ENCODE measurements at regions not wholly inside any gene's neighbourhood (a gene's known extent, or its start where the extent isn't known, plus 50 kb on each side); places are given as distances from the start of the nearest gene placed in this dataset.

- TF ChIP-seq NR2F2 (IDR thresholded peaks at IDR 0.05) (no peak), ATF3 (IDR thresholded peaks at IDR 0.05) (no peak), FOXA1 (IDR thresholded peaks at IDR 0.05) (no peak), MAX (IDR thresholded peaks at IDR 0.05) (no peak), RAD21 (IDR thresholded peaks at IDR 0.05) (no peak), RXRA (IDR thresholded peaks at IDR 0.05) (no peak), JUND (IDR thresholded peaks at IDR 0.05) (no peak), GABPA (IDR thresholded peaks at IDR 0.05 in 1 of 2, conservative IDR thresholded peaks at IDR 0.05 in 1 of 2) (no peak), REST (IDR thresholded peaks at IDR 0.05) (no peak), CTCF (IDR thresholded peaks at IDR 0.05; ENCODE audit: low read depth, low read length, missing input control) (no peak), TAF1 (conservative IDR thresholded peaks at IDR 0.05) (no peak), HNF4G (IDR thresholded peaks at IDR 0.05) (no peak), YY1 (IDR thresholded peaks at IDR 0.05) (no peak), SP1 (IDR thresholded peaks at IDR 0.05) (no peak), EGR1 (IDR thresholded peaks at IDR 0.05; ENCODE audit: low read depth in 2 of 2) (no peak), FOXA2 (IDR thresholded peaks at IDR 0.05) (no peak), HNF4A (conservative IDR thresholded peaks at IDR 0.05) (no peak)
- TF ChIP-seq, protein P1, sequence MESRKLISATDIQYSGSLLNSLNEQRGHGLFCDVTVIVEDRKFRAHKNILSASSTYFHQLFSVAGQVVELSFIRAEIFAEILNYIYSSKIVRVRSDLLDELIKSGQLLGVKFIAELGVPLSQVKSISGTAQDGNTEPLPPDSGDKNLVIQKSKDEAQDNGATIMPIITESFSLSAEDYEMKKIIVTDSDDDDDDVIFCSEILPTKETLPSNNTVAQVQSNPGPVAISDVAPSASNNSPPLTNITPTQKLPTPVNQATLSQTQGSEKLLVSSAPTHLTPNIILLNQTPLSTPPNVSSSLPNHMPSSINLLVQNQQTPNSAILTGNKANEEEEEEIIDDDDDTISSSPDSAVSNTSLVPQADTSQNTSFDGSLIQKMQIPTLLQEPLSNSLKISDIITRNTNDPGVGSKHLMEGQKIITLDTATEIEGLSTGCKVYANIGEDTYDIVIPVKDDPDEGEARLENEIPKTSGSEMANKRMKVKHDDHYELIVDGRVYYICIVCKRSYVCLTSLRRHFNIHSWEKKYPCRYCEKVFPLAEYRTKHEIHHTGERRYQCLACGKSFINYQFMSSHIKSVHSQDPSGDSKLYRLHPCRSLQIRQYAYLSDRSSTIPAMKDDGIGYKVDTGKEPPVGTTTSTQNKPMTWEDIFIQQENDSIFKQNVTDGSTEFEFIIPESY (IDR thresholded peaks at IDR 0.05): no peak
- H3K4me1 ChIP-seq (ENCODE audit: control insufficient read depth in 4 of 4, insufficient read depth in 4 of 4, low read length in 3 of 4): no peaks in the 10 kb centered on the region
- no peak for DNase-seq (ENCODE audit: low spot score)
- no peak overlapping the region for H3K4me3 ChIP-seq (ENCODE audit: low read depth in 1 of 3, low read length in 3 of 3)
- H3K9me3 ChIP-seq (ENCODE audit: control insufficient read depth in 4 of 4, low read length in 3 of 4): no peaks in the 10 kb centered on the region
- H3K27ac ChIP-seq (ENCODE audit: low read depth in 1 of 2, low read length in 2 of 2): no peak overlapping the region
- no peaks in the 10 kb centered on the region for H3K36me3 ChIP-seq (ENCODE audit: control insufficient read depth in 4 of 4, insufficient read depth in 3 of 4, low read depth in 1 of 4, low read length in 3 of 4)
- 63% methylated on average over 2 of the region's 2 CpGs for WGBS
- no peak overlapping the region for H3K9ac ChIP-seq (ENCODE audit: low read depth in 1 of 2, low read length in 2 of 2)
- H3K27me3 ChIP-seq (ENCODE audit: control insufficient read depth in 4 of 4, insufficient read depth in 4 of 4, low read length in 3 of 4): no peaks in the 10 kb centered on the region
Observed at GRCh38 chr2:125167152-125167551, 1142.1 kb downstream of the CNTNAP5 start.
